ENCODE measurements at regions not wholly inside any gene's neighbourhood (a gene's known extent, or its start where the extent isn't known, plus 50 kb on each side); places are given as distances from the start of the nearest gene placed in this dataset.

GRCh38 chr10:126847666-126848065 lies 57.6 kb upstream of the DOCK1 start:
- WGBS, 2 experiments (ENCODE audit: insufficient coverage in 2 of 2): 90 to 99% methylated on average over 7 of the region's 7 CpGs
- no peak overlapping the region for H3K27ac ChIP-seq (ENCODE audit: low read depth, low read length, severe bottlenecking)
- no peaks in the 10 kb centered on the region for H3K36me3 ChIP-seq (ENCODE audit: control insufficient read depth, insufficient read depth, low read length)
- H3K9me3 ChIP-seq (ENCODE audit: control insufficient read depth, low read length): no peaks in the 10 kb centered on the region
- no peaks in the 10 kb centered on the region for H3K4me1 ChIP-seq (ENCODE audit: control insufficient read depth, insufficient read depth, low read length, poor library complexity, severe bottlenecking)
- H3K4me3 ChIP-seq (ENCODE audit: extremely low read depth, insufficient read depth, low read length, poor library complexity, severe bottlenecking): no peak overlapping the region

- no peaks in the 10 kb centered on the region for H3K36me3 ChIP-seq (ENCODE audit: control insufficient read depth, insufficient read depth, low read length)
- H3K9me3 ChIP-seq (ENCODE audit: control insufficient read depth, low read length): no peaks in the 10 kb centered on the region
- WGBS, 2 experiments (ENCODE audit: insufficient coverage in 2 of 2): 84 to 96% methylated on average over 2 to 3 of the region's 3 CpGs
- no peaks in the 10 kb centered on the region for H3K4me1 ChIP-seq (ENCODE audit: control insufficient read depth, insufficient read depth, low read length, poor library complexity, severe bottlenecking)
- H3K4me3 ChIP-seq (ENCODE audit: extremely low read depth, insufficient read depth, low read length, poor library complexity, severe bottlenecking): no peak overlapping the region
- H3K27ac ChIP-seq (ENCODE audit: low read depth, low read length, severe bottlenecking): no peak overlapping the region
Observed at GRCh38 chr10:126849646-126850045, 55.6 kb upstream of the DOCK1 start.

- peaks cover 1% of the 10 kb centered on the region for H3K9me3 ChIP-seq (ENCODE audit: control insufficient read depth, low read length)
- H3K4me3 ChIP-seq (ENCODE audit: extremely low read depth, insufficient read depth, low read length, poor library complexity, severe bottlenecking): no peak overlapping the region
- no peak overlapping the region for H3K27ac ChIP-seq (ENCODE audit: low read depth, low read length, severe bottlenecking)
- no peaks in the 10 kb centered on the region for H3K36me3 ChIP-seq (ENCODE audit: control insufficient read depth, insufficient read depth, low read length)
- 93 to 100% methylated on average over 4 to 5 of the region's 7 CpGs for WGBS, 2 experiments (ENCODE audit: insufficient coverage in 2 of 2)
- no peaks in the 10 kb centered on the region for H3K4me1 ChIP-seq (ENCODE audit: control insufficient read depth, insufficient read depth, low read length, poor library complexity, severe bottlenecking)
Observed at GRCh38 chr10:126851414-126852108, 53.7 kb upstream of the DOCK1 start.

- WGBS, 2 experiments (ENCODE audit: insufficient coverage in 2 of 2): 90 to 100% methylated on average over 10 of the region's 10 CpGs
- no peak overlapping the region for H3K4me3 ChIP-seq (ENCODE audit: extremely low read depth, insufficient read depth, low read length, poor library complexity, severe bottlenecking)
- no peaks in the 10 kb centered on the region for H3K36me3 ChIP-seq (ENCODE audit: control insufficient read depth, insufficient read depth, low read length)
- peaks cover 6% of the 10 kb centered on the region for H3K9me3 ChIP-seq (ENCODE audit: control insufficient read depth, low read length)
- H3K27ac ChIP-seq (ENCODE audit: low read depth, low read length, severe bottlenecking): no peak overlapping the region
- no peaks in the 10 kb centered on the region for H3K4me1 ChIP-seq (ENCODE audit: control insufficient read depth, insufficient read depth, low read length, poor library complexity, severe bottlenecking)
Observed at GRCh38 chr10:126854726-126855495, 50.3 kb upstream of the DOCK1 start.

Data from mesodermal cell (in vitro differentiated cells).